Occipital lobe (tissue), 1 donor: ENCODE measurements at regions not wholly inside any gene's neighbourhood (a gene's known extent, or its start where the extent isn't known, plus 50 kb on each side); places are given as distances from the start of the nearest gene placed in this dataset.
"Not testable (repeated sequence)": the region's sequence is repeated elsewhere in the genome, so short reads cannot be mapped to it uniquely, and the experiment has no call there.

Experiments
- DNase-seq: peaks from one replicate; lab custom pipeline; 2025; lab: John Stamatoyannopoulos, UW

GRCh38 chr9:106218427-106218826 is 524.1 kb downstream of the TMEM38B start:
- no peak for DNase-seq

GRCh38 chr9:106218854-106219253 is 524.5 kb downstream of the TMEM38B start:
- no peak for DNase-seq

GRCh38 chr9:106220415-106220814 is 526.1 kb downstream of the TMEM38B start:
- no peak for DNase-seq

- DNase-seq = peak; percentile 68
Measured at GRCh38 chr9:106228861-106229260, 534.5 kb downstream of the TMEM38B start.

GRCh38 chr9:106233116-106233515 is 538.8 kb downstream of the TMEM38B start:
- no peak for DNase-seq

- not testable (repeated sequence) for DNase-seq
Measured at GRCh38 chr9:106260908-106261307, 566.6 kb downstream of the TMEM38B start.

- no peak for DNase-seq
Measured at GRCh38 chr9:106277966-106278365, 583.6 kb downstream of the TMEM38B start.

GRCh38 chr9:106283769-106284168 is 579.2 kb upstream of the ZNF462 start:
- DNase-seq = no peak

GRCh38 chr9:106284296-106284695 is 578.7 kb upstream of the ZNF462 start:
- DNase-seq = no peak

GRCh38 chr9:106286249-106286648 is 576.7 kb upstream of the ZNF462 start:
- DNase-seq = no peak

- DNase-seq = no peak
Measured at GRCh38 chr9:106287091-106287631, 575.8 kb upstream of the ZNF462 start.

- no peak for DNase-seq
Measured at GRCh38 chr9:106287731-106288130, 575.2 kb upstream of the ZNF462 start.

- no peak for DNase-seq
Measured at GRCh38 chr9:106288689-106289088, 574.3 kb upstream of the ZNF462 start.

- no peak for DNase-seq
Measured at GRCh38 chr9:106291786-106292185, 571.2 kb upstream of the ZNF462 start.

GRCh38 chr9:106296426-106296825 is 566.5 kb upstream of the ZNF462 start:
- no peak for DNase-seq

- no peak for DNase-seq
Measured at GRCh38 chr9:106298997-106299396, 564.0 kb upstream of the ZNF462 start.

- no peak for DNase-seq
Measured at GRCh38 chr9:106304401-106304920, 558.5 kb upstream of the ZNF462 start.

GRCh38 chr9:106305428-106306133 is 557.4 kb upstream of the ZNF462 start:
- no peak for DNase-seq

GRCh38 chr9:106307670-106308069 is 555.3 kb upstream of the ZNF462 start:
- no peak for DNase-seq

GRCh38 chr9:106309925-106310324 is 553.0 kb upstream of the ZNF462 start:
- no peak for DNase-seq

- no peak for DNase-seq
Measured at GRCh38 chr9:106310782-106311181, 552.2 kb upstream of the ZNF462 start.

GRCh38 chr9:106312906-106313305 is 550.1 kb upstream of the ZNF462 start:
- DNase-seq = no peak

- no peak for DNase-seq
Measured at GRCh38 chr9:106314476-106314875, 548.5 kb upstream of the ZNF462 start.
